ENCODE measurements at regions not wholly inside any gene's neighbourhood (a gene's known extent, or its start where the extent isn't known, plus 50 kb on each side); places are given as distances from the start of the nearest gene placed in this dataset.

- no peak for DNase-seq (ENCODE audit: low spot score in 2 of 2, unreplicated experiment in 2 of 2)
- Mint-ChIP-seq H3K4me3 (no peak overlapping the region), H3K27ac (no peak overlapping the region), H3K4me1 (peaks cover 34% of the 10 kb centered on the region), H3K36me3 (no peaks in the 10 kb centered on the region), H3K27me3 (ENCODE audit: low read depth) (no peaks in the 10 kb centered on the region), H3K9me3 (no peaks in the 10 kb centered on the region)
- TF ChIP-seq CTCF (IDR thresholded peaks at IDR 0.05; ENCODE audit: unreplicated experiment), result no peak
These were observed 162.4 kb downstream of the ZDHHC21 start for GRCh38 chr9:14530841-14531240.

- no peak for DNase-seq (ENCODE audit: low spot score in 2 of 2, unreplicated experiment in 2 of 2)
- Mint-ChIP-seq H3K9me3 (no peaks in the 10 kb centered on the region), H3K27me3 (ENCODE audit: low read depth) (no peaks in the 10 kb centered on the region), H3K4me1 (peaks cover 34% of the 10 kb centered on the region), H3K4me3 (no peak overlapping the region), H3K36me3 (no peaks in the 10 kb centered on the region), H3K27ac (no peak overlapping the region)
- TF ChIP-seq CTCF (IDR thresholded peaks at IDR 0.05; ENCODE audit: unreplicated experiment), result no peak
These were observed 162.9 kb downstream of the ZDHHC21 start for GRCh38 chr9:14530366-14530765.

GRCh38 chr9:14529629-14530028 is 163.6 kb downstream of the ZDHHC21 start:
- H3K4me1 Mint-ChIP-seq, result peaks cover 28% of the 10 kb centered on the region
- no peak for TF ChIP-seq CTCF (IDR thresholded peaks at IDR 0.05; ENCODE audit: unreplicated experiment)
- DNase-seq (ENCODE audit: low spot score in 2 of 2, unreplicated experiment in 2 of 2), result no peak
- no peak overlapping the region for H3K4me3 Mint-ChIP-seq
- no peaks in the 10 kb centered on the region for H3K27me3 Mint-ChIP-seq (ENCODE audit: low read depth)
- H3K36me3 Mint-ChIP-seq, result no peaks in the 10 kb centered on the region
- H3K27ac Mint-ChIP-seq, result no peak overlapping the region
- H3K9me3 Mint-ChIP-seq, result no peaks in the 10 kb centered on the region

GRCh38 chr9:14529054-14529453 is 164.2 kb downstream of the ZDHHC21 start:
- no peak for TF ChIP-seq CTCF (IDR thresholded peaks at IDR 0.05; ENCODE audit: unreplicated experiment)
- no peak overlapping the region for H3K27ac Mint-ChIP-seq
- no peaks in the 10 kb centered on the region for H3K9me3 Mint-ChIP-seq
- H3K36me3 Mint-ChIP-seq, result no peaks in the 10 kb centered on the region
- no peaks in the 10 kb centered on the region for H3K27me3 Mint-ChIP-seq (ENCODE audit: low read depth)
- no peak overlapping the region for H3K4me3 Mint-ChIP-seq
- no peak for DNase-seq (ENCODE audit: low spot score in 2 of 2, unreplicated experiment in 2 of 2)
- peaks cover 22% of the 10 kb centered on the region for H3K4me1 Mint-ChIP-seq

GRCh38 chr9:14526504-14526903 is 166.7 kb downstream of the ZDHHC21 start:
- H3K27me3 Mint-ChIP-seq (ENCODE audit: low read depth), result no peaks in the 10 kb centered on the region
- no peak overlapping the region for H3K4me3 Mint-ChIP-seq
- H3K36me3 Mint-ChIP-seq, result no peaks in the 10 kb centered on the region
- H3K4me1 Mint-ChIP-seq, result peaks cover 1% of the 10 kb centered on the region
- H3K9me3 Mint-ChIP-seq, result no peaks in the 10 kb centered on the region
- no peak for TF ChIP-seq CTCF (IDR thresholded peaks at IDR 0.05; ENCODE audit: unreplicated experiment)
- no peak for DNase-seq (ENCODE audit: low spot score in 2 of 2, unreplicated experiment in 2 of 2)
- H3K27ac Mint-ChIP-seq, result no peak overlapping the region

GRCh38 chr9:14525856-14526255 is 167.4 kb downstream of the ZDHHC21 start:
- no peak for DNase-seq (ENCODE audit: low spot score in 2 of 2, unreplicated experiment in 2 of 2)
- TF ChIP-seq CTCF (IDR thresholded peaks at IDR 0.05; ENCODE audit: unreplicated experiment), result no peak
- no peaks in the 10 kb centered on the region for H3K9me3 Mint-ChIP-seq

More at GRCh38 chr9:14525856-14526255, 167.4 kb downstream of the ZDHHC21 start:
- H3K27ac Mint-ChIP-seq, result no peak overlapping the region
- H3K4me3 Mint-ChIP-seq, result no peak overlapping the region
- no peaks in the 10 kb centered on the region for H3K36me3 Mint-ChIP-seq
- H3K4me1 Mint-ChIP-seq, result peaks cover 2% of the 10 kb centered on the region
- H3K27me3 Mint-ChIP-seq (ENCODE audit: low read depth), result no peaks in the 10 kb centered on the region
